AG08395 (cell line): ENCODE measurements at regions not wholly inside any gene's neighbourhood (a gene's known extent, or its start where the extent isn't known, plus 50 kb on each side); places are given as distances from the start of the nearest gene placed in this dataset.
A peak's percentile ranks its signal among the peaks of the same experiment; 100 is the strongest.

Experiments used
- DNase-seq: peaks from one replicate; pipeline ENCODE4 v3.0.0; 2012; ENCODE audit warnings: mixed read lengths, low spot score

DNA sequence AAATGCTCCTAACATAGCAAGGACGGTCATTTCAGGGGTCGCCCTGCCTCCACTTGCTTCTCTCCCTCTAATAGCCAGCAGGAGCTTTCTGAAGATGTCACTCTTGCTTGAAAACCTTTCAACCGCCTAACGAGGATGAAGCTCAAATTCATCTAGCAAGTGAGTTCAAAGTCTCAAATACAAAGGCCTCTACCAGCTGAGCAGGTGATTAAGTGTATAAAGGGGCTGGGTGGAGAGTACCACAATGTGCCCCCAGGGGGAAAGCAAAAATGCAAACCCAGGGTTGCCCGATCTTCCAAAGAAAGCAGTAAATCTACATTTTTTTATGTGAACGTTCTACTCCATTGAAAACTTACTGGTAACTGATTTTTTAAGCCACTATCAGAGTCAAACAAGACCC is 50.4 kb upstream of the GRIP2 start:
- DNase-seq, result no peak

DNA sequence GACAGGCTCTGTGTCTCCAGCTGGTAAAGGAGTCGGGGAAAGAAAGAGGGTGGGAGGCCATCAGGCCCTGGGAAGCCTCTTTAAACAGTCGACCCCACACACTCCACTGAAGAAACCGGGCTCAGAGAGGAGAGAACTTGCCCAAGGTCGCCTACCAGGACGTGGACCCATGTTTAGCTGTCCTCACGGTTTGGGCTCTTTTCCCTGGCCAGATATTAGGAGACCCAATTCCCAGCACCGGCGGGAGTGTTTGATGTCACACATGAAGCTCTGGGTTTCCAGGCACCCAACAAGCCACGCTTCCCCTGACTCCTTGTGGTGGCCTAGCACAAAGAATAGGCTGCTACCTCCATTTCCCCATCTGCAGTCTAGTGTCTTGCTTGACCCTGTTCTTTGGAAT is 52.2 kb upstream of the GRIP2 start:
- no peak for DNase-seq

DNA sequence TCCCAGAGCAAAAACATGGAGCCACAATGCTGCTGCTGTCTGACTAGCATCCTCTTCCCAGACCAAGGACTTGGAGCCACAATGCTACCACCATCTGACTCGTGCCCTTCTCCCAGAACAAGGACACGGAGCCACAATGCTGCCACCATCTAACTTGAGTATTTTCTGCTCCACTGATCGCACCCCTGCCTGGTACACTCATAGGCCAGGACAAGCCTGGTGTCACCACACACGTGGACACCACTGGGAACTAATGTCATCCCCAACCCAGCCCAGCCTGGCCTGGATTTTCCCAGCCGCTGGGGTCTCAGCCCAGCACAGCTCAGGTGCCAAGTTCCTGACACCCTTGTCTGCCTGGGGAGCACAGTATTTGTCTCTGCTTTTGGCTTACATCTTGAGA is 52.7 kb upstream of the GRIP2 start:
- DNase-seq, result no peak

DNA sequence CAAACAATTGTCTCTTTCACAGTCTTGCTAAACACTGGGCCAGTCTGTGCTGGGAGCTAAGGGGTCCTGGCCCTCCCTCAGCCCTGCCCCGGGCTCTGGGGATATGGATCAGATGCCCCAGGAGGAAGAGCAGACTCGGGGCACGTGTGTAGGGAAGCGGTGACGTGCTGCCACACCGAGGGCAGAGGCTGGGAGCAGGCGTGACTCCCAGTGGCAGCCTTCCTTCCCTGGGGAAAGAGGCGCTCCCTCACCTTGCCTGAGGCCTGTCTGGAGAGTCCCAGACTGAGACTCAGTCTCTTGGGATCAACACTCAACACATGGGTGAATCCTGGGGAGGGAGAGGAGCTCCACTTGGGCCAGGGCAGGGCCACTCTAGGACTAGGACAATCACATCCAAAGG is 54.1 kb upstream of the GRIP2 start:
- no peak for DNase-seq

DNA sequence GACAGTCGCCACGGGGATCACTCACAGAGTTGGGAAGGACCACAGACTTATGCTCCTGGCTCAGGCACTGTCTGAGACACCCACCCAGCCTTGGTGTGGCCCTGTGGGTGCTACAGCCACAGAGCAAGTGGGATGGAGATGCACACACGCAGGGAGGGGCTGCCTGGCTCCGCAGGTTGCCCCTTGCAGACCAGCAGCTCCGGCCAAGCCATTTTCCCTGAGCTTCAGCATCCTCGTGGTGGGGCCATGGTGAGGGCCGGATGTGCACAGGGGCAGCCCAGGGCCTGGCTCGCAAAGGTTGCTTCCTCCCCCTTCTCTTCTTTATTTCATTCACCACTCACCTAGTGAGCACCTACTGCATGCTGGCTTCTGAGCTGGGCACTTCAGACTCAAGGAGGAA is 55.4 kb upstream of the GRIP2 start:
- DNase-seq, result no peak

DNA sequence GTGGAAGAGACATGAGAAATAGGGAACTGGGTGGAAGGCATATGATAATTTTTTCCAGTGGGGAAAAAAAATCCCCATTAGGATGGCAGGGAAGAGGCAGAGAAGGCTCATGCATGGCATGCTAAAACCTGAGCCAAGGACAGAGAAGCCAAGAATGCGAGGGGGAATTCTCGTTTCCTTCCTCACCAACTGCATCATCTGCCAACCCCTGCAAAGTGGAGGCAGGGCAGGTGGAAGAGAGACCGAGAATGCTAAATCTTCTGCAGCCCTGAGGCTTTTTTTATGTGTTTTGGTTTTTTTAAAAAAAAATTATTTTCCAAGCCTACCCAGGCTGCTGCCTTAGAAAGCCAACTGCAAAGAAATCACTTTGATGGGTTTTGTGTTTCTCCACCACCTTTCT is 54.3 kb upstream of the CCDC174 start:
- no peak for DNase-seq

DNA sequence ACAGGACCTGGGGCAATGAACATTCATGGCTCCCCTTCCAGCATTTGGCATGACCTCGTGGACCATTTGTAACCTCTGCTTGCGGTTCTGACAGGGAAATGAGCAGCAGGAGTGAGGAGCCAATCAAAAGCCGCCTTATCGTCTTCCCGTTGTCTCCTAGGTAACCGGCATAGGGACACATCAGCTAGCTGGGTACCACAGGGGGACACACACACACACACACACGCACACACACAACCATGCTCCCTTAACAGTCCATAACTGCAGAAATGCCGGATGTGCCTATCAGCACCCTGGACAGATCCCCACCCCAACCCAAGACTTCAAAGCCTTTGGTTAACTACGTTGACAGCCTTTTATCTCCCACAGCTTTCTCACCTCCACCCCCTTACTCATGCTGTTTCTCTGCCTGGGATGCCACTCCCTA is 53.4 kb upstream of the CCDC174 start:
- DNase-seq, result peak; percentile 66

DNA sequence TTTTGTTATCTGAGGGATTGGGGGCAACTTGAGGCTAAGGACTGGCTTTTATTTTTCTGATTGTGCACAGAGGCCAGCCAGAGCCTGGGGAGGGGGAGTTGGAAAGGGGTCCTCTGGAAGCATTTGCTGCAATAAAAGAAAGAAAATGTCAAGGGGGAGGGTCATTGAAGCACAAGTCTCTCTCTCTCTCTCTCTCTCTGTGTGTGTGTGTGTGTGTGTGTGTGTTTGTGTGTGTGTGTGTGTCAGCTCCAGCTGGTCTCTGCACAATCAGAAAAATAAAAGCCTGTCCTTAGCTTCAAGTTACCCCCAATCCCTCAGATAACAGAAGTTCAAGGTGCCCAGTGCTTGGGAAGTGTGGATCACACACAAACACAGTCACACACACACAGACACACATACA is 52.1 kb upstream of the CCDC174 start:
- no peak for DNase-seq

DNA sequence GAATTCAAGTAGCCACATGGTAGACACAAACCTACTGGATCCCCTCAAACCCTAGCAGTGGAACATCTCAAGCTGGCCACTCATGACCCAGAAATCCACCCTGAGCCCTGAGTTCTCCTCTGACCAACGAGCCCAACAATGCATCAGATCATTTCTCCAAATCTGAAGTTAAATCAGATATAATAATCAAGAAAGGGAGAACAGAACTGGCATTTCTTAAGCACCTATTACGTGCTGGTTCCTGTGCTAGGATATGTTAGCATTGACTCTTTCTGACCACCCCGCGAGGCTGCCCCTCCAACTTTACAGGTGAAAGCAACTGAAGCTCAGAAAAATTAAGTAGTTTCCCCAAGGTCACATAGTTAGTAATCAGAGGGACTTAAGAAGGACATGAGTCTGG is 51.5 kb upstream of the CCDC174 start:
- no peak for DNase-seq

DNA sequence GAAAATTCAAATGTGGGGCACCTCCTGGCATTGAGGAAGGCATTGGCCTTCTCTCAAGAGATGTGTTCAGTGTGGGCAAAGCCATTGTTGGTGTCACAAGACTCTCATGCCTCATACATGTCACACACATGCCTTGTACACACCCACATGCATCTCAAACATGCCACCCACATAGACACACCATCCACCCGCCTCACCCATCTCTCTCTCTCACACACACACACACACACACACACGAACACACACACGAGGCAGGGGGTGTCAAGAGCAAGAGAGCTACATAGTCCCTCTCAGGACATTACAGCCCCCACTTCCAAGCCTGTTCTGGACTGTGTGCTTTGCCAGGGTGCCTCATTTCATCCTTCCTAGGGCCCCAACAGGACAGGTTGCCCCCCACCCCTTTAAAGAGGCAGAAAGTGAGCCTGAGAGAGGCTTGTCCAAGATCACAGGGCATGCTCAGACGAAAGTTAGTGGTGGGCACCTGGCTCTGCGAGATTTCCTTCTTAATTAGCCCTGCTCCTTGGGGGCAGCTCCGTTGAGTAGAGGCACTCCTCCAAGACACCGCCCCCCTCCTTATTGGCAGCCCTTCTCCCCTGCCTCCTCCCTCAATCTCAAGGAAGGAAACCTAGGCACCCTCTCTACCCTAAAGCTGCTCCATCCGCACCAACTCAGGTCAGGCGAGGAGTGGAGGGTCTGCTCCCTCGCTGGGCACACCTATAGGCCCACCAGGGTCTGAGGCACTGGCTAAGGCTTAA is 50.5 kb upstream of the CCDC174 start:
- no peak for DNase-seq

DNA sequence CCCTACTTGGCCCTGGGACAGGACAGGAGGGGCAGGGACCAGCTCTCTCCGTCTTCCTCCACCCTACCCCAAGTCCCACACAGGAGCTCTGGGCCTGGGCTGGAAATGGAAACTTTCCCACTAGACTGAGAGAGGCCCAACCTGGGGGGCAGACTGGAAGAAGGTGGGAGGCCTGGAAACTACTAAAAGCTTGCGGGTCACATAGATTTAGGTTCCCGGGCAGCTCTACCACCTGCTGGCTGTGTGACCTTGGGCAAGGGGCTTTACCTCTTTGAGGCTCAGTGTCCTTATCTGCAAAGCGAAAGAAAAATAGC is 49.9 kb upstream of the CCDC174 start:
- DNase-seq, result no peak
